Cerebellar cortex (tissue), 1 donor: ENCODE measurements at regions not wholly inside any gene's neighbourhood (a gene's known extent, or its start where the extent isn't known, plus 50 kb on each side); places are given as distances from the start of the nearest gene placed in this dataset.

Experiments used
- DNase-seq: peaks from one replicate; pipeline ENCODE4 v3.0.0-alpha.2; 2015; ENCODE audit warnings: low spot score

GRCh38 chr10:4688601-4689000 is 137.4 kb upstream of the AKR1E2 start:
- no peak for DNase-seq

DNA sequence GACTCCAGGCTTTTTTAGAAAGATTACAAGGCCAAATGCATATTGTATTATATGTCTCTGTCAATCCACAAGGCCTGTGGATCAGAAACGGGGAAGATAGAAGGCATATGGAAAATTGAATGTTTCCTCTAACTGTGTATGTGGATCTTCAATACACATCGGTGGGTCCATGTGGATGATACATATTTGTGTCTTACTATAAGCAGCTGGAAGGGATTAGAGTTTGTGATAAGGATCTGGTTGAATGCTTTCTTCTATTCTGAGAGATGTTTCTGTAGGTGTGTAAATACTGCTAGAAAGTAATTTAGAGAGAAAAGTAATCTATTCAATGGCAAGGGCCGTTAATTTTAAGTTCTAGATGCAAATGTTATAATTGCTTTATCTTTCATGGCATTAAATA is 137.8 kb upstream of the AKR1E2 start:
- DNase-seq, result no peak

DNA sequence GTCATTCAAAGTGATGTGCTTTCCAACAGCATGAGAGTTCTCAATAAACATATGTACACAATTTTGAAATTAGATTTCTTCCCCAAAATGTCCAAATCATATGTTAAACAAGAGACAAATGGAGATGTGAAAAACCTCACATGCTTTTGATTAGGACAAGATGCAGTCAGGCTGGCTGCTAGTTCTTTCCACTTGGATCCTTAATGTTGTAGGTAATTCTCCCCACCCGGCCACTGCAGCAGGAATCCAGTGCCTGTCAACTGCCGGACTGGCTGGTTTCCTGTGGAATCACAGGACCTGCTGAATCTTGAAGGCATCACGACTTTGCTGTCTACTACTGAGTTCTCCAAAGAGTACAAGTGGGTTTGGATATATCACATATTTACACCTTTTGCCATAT is 138.6 kb upstream of the AKR1E2 start:
- no peak for DNase-seq

GRCh38 chr10:4686644-4686996 is 139.4 kb upstream of the AKR1E2 start:
- no peak for DNase-seq

GRCh38 chr10:4685904-4686643 is 139.9 kb upstream of the AKR1E2 start:
- DNase-seq, result no peak

GRCh38 chr10:4685491-4685890 is 140.5 kb upstream of the AKR1E2 start:
- no peak for DNase-seq

- no peak for DNase-seq
These were observed 141.6 kb upstream of the AKR1E2 start for GRCh38 chr10:4684434-4684833.

GRCh38 chr10:4683838-4684237 is 142.2 kb upstream of the AKR1E2 start:
- DNase-seq, result no peak

DNA sequence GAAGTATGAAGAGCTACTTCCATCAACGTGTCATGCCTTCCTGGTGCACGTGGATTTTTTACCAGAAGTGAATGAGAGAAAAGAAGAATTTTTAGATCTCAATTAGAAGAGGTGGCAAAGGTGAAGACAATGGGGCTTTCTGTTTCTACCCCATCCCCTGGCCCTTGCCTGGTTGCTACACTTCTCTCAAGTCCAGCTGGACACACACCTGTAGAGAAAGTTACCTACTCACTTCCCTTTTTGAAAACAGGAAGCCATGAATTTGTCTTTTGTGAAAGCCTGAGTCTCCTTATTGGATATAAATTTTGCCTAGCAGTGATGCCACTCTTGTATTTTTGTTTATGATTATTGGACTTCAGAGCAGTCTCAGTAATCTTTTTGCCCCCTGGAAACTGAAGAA is 142.9 kb upstream of the AKR1E2 start:
- DNase-seq, result no peak

- no peak for DNase-seq
These were observed 146.9 kb upstream of the AKR1E2 start for GRCh38 chr10:4678951-4679671.

- DNase-seq, result no peak
These were observed 147.7 kb upstream of the AKR1E2 start for GRCh38 chr10:4678023-4678950.

DNA sequence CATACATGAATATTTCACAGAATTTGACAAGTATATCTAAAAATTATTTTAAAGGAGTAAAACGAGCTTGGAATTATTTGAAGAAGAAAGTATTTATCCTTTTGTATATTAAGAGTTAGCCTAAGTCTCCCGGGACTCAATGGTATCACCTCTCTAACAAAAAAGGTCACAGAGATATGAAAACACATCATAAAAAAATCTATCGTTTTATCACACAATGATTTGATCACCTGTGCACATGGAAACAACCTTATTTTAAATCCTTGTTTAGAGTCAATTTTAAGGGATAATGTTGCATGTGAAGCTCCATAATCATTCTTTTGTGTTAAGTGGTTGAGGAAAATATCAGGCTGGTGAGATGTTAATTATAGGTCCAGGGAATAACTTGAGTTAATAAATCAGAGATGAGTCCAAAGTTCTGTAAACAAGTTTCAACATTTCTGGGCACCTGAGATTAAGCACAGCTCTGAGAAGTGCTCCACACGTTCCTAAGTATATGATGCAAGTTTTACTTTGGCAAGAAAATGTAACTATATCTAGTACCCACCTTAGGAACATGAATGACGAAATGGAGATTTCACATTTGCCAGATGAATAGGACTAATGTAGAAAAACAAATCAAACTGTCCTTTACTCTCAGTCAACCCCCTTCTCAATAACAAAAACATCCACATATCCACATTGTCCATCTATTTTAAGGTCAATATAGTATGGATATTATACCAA is 148.5 kb upstream of the AKR1E2 start:
- no peak for DNase-seq

DNA sequence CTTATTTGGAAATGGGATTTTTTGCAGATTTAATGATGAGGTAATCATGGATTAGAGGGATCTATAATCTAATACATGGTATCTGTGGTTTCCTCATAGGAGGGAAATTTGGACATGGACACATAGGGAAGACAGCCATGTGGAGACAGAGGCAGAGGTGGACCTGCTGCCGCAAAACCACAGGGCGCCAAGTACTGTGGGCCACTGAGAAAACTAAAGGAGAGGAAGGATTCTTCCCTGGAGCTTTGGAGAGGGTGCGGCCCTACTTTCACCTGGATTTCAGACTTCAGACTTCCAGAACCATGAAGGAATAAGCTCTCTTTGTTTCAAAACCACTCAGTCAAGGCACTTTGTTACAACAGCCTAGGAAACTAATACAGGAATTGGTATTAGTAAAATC is 149.4 kb upstream of the AKR1E2 start:
- no peak for DNase-seq

DNA sequence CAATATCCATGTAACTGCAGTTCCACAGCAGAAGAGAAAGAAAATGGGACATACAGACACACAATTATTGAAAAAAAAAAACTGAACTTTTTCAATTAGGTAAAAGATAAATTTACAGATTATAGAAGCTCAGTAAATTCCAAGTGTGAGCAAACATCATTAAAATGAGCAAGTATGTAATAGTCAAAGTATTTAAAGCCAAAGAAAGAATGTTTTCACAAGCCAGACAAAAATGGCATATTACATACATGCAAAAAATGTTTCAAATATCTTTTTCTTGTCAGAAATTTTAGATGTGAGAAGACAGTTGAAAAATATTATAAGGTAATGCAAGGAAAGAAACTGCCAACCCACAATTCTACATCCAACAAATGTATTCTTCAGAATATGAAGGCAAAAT is 150.2 kb upstream of the AKR1E2 start:
- DNase-seq, result no peak

GRCh38 chr10:4673279-4674040 is 152.5 kb upstream of the AKR1E2 start:
- DNase-seq, result no peak

DNA sequence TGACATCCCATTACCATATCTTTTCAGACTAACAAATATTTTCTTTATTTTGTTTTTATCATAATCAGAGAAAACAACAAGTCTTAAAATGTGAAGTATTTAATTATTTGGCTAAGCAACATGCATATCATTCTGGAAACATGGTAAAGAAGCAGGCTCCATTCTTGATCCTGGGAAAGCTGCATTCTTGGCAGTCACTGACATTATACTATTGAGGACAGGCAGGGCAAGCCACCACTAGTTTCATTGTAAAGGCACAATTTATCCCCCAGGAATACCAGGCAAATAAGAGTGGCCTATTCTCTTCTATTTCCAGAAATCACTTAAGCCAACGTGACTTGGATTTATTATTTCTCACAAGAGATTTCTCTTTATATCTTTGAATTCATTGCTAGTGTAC is 153.8 kb upstream of the AKR1E2 start:
- DNase-seq, result no peak

GRCh38 chr10:4671451-4672145 is 154.4 kb upstream of the AKR1E2 start:
- DNase-seq, result no peak

DNA sequence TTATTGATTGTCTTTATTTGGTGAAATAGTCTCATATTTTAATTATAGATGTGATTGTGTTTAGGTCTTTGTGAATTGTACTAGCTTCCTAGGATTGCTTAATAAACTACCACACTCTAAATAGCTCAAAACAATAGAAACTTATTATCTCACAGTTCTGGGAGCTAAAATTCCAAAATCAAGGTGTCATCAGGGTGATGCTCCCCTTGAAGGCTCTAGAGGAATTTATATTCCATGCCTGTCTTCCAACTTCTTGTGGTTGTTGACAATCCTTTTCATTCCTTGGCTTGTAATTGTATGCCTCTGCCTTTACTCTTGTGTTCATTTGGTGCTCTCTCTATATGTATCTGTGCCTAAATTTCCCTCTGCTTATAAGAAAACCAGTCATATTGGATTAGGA is 155.3 kb upstream of the AKR1E2 start:
- DNase-seq, result no peak

DNA sequence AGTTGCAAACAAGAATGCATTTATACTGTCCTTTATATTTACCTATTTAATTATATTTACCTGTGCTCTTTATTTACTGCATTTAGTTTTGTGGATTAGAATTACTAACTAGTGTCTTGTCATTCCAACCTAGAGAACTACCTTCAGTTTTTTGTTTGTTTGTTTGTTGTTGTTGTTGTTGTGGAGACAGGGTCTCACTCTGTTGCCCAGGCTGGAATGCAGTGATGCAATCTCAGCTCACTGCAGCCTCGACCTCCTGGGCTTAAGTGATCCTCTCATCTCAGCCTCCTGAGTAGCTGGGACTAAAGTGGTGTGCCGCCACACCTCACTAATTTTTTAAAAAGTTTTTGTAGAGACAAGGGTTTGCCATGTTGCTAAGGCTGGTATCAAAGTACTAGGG is 156.4 kb upstream of the AKR1E2 start:
- no peak for DNase-seq

- DNase-seq, result peak; percentile 84
These were observed 162.6 kb upstream of the AKR1E2 start for GRCh38 chr10:4663162-4663992.
